ENCODE measurements at regions not wholly inside any gene's neighbourhood (a gene's known extent, or its start where the extent isn't known, plus 50 kb on each side); places are given as distances from the start of the nearest gene placed in this dataset.

GRCh38 chr2:88834866-88835265 lies 143.4 kb downstream of the RPIA start:
- DNase-seq, result no peak

DNA sequence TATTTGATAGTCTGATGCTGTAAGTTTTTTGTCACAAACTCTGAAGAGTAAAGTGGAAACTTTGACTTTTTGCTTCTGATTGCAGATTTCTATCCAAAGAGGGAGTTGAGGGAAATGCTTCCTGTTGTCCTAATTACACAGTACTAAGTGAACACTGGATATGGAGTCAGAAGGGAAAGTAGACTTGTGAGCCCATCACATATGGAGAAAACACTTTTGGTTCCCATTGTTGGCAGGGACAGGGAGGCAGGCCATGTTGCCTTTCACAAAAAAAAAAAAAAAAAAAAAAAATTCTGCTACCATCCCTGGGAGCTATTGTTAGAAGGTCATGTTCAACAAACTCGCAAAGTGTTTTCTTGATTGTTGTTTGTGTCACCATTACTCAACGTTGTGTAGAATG lies 144.3 kb downstream of the RPIA start:
- no peak for DNase-seq

DNA sequence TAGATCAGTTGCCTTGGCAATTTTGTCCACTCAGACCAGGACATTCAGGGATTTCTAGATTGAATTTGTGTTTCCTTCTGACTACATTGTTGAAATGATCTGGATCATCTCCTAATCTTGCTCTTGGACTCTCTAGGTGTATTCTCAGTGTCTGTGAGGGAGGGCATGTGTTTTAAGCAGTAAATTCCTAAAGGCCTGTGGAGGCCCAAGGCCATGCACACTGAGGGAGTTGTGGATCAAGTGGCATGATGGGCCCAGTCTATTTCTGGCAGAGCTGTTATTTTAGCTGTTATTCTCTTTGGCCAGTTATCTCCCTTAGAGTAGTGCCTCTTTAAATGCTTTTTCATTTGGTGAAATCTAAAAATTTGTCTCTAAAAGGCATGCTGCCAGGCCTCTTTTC lies 144.9 kb downstream of the RPIA start:
- no peak for DNase-seq

DNA sequence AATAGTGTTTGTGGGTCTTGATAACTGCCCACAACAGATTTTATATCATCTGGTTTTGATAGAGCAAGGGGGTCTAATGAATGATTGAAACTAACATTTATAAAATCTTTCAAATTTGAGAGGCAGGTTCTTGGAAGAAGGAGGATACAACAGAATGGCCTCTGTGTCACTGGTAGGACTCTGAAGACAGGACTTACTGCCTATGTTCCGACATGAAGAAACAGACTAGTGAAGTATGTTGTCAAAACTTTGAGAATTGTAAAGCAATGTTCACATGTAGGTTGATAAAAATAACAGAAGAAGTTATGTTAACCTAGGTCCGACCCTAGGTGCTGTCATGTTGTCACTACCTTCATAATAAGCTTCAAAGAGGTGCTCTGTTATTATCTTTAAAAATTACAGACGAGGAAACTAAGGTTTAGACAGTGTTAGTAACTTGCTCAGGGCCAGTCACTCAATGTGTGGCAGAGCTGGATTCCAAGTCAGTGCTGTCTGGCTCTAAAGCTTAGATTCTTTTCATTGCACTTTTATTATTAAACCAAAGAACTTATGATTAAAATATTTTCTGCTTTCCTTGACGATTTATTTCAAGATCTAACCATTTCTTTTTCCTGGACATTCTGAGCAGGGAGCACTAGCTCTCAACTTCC lies 146.2 kb downstream of the RPIA start:
- DNase-seq, result no peak

DNA sequence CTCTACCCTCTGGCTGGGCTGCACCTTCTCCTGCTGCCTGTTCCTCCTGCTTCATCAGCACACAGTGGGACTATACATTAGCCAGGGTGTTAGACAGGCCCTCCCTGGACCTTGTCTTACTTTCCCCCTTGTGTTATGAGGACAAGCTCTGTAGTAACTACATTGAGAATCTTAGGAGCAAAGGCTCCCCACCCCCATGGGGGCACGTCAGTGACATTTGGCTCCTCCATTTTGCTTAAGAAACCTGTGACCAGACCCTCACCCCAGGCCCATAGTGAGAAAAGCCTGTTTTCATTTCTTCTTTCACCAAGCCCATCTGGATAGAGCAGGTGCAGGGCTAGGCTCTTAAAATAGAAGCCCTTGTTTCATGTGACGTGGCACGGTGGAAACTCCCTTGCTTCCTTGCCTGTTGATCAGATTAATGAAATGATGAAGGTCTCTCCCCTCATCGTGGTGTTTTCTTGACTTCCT lies 146.7 kb downstream of the RPIA start:
- no peak for DNase-seq

- DNase-seq, result no peak
These were observed 149.9 kb downstream of the RPIA start for GRCh38 chr2:88841224-88841929.

- no peak for DNase-seq
These were observed 151.4 kb downstream of the RPIA start for GRCh38 chr2:88842656-88843460.

GRCh38 chr2:88843651-88844050 lies 152.2 kb downstream of the RPIA start:
- no peak for DNase-seq

DNA sequence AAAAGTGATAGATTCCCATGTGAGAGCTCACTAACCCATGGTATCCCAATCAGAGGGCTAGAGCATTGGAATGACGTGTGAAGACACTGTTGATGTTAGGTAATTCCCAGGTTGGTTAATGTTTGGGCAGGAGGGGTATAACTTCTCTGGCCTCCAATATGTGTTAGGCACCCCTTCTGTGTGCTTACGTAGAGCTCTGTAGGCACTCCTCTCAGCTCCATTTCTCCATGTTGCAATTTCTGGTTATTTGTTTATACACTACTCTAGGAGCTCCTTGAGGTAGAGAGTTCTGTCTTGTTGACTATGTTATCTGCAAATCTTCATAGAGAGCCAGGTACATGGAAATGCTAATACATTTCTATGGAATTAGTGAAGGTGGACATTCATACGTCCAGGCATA lies 153.5 kb downstream of the RPIA start:
- no peak for DNase-seq

DNA sequence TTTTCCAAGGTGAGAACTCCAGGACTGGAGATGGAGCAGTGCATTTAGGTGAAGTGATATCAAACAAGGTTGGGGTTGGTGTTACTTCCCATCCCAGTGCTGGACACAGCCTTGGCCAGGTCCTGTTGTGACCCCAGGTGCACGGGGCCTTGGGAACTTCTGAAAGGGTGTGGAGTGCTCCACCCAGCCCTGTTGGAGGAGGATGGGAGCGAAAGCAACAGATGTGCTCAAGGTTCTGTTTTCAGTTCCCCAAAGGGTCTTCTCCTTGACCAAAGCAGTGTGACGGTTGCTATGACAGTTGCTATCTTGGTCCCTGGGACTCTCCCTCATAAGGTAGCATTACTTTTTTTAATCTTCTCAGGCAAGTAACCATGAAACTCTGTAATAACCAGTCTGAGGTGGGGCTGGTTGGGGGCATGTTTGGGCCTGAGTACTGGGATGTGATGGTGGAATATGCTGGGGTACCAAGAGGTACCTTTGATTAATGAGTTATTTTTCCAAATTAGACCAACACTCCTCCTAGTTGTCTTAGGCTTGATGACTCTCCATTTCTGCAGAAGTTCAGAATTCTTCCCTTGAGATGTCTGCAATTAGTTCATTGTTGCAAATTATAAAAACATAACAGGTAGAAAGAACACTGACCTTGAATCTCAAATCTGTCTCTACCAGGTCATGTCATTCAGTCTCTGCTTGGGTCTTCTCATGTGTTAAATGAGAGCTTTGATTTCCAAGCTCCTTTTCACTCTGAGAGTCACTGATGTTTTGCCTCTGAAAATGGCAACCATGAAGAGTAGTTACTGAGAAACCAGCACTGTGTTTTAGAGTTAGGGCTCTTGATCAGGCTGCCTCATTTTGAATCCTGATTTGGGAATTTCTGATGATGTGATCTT lies 154.5 kb downstream of the RPIA start:
- no peak for DNase-seq

DNA sequence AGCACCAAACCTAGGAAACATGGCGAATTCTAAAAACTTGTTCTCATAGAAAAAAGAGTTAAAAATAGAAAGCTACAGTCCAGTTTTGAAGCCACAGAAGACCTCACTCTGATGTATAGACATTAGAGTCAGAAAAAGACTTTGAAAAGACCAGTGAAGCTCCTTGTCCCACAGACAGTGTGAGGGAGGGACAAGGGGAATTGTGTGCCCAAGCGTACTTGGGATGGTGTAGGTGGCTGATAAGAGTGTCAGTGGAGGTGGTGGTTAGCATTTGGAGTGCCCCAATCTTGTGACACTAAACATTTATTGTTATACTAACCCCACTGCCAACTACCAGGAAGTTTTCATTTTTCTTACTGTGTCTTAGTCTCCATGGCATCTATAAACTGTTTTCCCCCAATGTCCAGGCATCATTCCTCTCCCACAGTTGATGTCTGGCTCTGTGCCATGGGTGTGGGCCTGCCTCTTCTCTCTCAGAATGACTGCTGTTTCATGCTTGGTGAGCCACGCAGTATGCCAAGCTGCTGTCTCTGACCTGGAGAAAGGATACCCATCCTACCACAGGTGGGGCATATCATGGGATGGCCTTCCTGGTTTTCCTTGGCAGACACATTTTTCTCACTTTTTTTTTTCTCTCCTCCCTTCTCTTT lies 161.4 kb downstream of the RPIA start:
- no peak for DNase-seq

DNA sequence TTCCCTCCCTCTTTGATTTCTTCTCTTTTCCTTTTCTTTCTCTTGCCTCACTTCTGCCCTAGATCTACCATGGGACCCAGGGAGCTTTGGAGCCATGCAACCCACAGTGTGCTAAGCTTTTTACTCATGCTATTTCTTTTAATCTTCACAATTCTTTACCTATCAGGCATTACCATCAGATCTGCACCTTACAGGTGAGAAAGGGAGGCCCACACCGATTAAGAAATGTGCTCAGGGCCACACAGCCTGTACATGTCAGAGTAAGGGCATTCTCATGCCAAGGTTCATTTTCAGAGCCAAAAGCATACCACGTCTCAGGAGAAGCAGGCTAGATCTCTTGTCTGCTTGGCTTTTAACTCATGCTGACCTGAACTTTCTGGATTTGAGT lies 161.9 kb downstream of the RPIA start:
- DNase-seq, result no peak

DNA sequence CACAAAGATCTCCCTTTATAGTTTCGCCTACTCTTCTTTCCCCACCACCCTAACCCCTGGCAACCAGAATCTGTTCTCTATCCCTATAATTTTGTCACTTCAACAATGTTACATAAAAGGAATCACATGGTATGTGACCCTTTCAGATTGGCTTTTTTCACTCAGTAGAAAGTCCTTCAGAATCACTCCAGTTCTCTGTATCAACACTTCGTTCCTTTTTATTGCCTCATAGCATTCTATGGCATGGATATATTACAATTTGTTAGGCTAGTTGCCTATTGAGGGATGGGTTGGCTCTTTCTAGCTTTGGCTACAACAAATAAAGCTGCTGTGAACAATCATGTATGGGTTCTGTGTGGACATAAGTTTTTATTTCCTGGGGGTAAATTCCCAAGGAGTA lies 163.1 kb downstream of the RPIA start:
- DNase-seq, result no peak

- DNase-seq, result no peak
These were observed 164.3 kb downstream of the RPIA start for GRCh38 chr2:88855620-88856408.

DNA sequence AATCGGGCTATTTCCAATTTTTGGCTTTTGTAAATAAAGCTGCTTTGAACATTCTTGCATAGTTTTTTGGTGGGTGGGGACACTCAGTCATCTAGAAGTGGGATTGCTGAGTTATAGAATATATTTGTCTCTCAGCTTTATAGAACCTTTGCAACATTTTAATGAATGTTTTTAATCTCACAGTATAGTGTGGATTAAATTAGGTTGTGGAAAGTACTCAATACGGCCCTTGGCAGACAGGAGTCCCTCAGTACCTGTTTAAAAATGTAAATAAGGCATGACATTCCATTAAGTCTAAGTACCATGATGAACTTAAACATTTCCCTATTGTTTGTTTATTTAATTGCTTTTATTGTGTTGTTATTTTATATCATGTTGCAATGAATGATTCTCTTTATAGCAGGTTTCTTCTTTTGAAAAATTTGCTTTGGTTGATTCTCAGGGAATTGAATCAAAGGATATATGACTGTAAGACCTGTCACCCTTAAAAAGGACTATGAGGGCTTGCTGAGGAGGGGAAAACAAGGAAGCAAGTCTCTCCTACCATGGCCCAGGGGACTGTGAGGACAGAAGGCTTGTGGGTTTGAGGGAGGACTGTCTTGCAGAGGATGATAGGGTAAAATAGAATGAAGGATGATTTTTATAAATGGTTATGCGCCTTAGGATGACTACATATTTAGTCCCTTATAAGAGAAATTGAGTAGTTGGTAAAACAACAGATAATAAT lies 165.1 kb downstream of the RPIA start:
- DNase-seq, result no peak

DNA sequence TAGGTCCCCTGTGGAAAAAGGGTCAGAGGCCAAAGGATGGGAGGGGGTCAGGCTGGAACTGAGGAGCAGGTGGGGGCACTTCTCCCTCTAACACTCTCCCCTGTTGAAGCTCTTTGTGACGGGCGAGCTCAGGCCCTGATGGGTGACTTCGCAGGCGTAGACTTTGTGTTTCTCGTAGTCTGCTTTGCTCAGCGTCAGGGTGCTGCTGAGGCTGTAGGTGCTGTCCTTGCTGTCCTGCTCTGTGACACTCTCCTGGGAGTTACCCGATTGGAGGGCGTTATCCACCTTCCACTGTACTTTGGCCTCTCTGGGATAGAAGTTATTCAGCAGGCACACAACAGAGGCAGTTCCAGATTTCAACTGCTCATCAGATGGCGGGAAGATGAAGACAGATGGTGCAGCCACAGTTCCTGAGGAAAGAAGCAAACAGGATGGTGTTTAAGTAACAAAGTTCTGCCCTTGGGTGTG lies 165.8 kb downstream of the RPIA start:
- no peak for DNase-seq

GRCh38 chr2:88857951-88858411 lies 166.5 kb downstream of the RPIA start:
- no peak for DNase-seq

- DNase-seq, result no peak
These were observed 168.0 kb downstream of the RPIA start for GRCh38 chr2:88859461-88859860.

DNA sequence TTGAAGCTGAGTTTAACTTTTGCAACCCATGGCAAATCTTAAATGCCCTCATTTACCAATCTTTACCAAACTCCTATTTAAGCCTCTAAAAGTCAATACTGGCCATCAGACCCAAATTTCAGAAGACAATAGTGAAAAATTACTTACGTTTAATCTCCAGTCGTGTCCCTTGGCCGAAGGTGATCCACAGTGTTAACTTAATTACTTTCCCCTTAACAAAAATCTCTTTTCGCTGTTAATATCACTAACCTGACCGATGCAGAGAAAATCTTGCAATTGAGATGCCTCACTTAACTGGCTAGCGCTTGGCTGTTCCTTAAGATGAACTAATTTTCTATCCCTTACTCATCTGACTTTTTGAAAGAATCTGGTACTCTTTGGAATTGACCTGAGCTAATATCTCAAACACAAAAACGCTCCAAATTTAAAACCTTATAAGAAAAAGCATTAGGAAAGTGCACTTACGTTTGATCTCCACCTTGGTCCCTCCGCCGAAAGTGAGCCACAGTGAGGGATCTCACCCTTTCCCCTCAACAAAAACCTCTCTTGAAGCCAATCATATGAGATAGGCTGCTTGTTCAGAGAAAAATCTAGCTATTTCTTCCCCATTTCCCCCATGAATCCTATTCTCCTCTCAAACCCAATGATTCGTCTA lies 169.1 kb downstream of the RPIA start:
- DNase-seq, result no peak

GRCh38 chr2:88865801-88866371 lies 174.4 kb downstream of the RPIA start:
- DNase-seq, result no peak
